IMR-90 (cell line): ENCODE measurements at regions not wholly inside any gene's neighbourhood (a gene's known extent, or its start where the extent isn't known, plus 50 kb on each side); places are given as distances from the start of the nearest gene placed in this dataset.

ENCODE experiments used
- ATAC-seq: fragments of 200-7000 bp; cut with Tn5 transposase; 2 replicates; pipeline ENCODE4 v1.9.1; 2020; ENCODE audit warnings: low read depth, mild to moderate bottlenecking, moderate library complexity
- BruUV-seq: library from RNA; stranded (reverse); fragments of 400-500 nt; replicated peaks from 2 replicates; lab custom pipeline; 2021; lab: Mats Ljungman, UMichigan
- CTCF ChIA-PET: fragments of 300-600 bp; formaldehyde crosslinking; extraction: SDS; loops from one replicate; lab custom pipeline; 2021; ENCODE audit warnings: antibody characterized with exemption; lab: Yijun Ruan, JAX
- POLR2A ChIA-PET: fragments of 300-600 bp; sonication (Branson Sonifier 250); formaldehyde crosslinking; loops from one replicate; lab custom pipeline; 2022; ENCODE audit warnings: antibody characterized with exemption; ENCODE audit not compliant: unreplicated experiment; lab: Charles Lee
- DNase-seq: peaks from one replicate; pipeline ENCODE4 v3.0.0; 2013
- H2AFZ ChIP-seq: replicated peaks from 2 replicates; pipeline ENCODE3; 2013; ENCODE audit warnings: low read length, mild to moderate bottlenecking; ENCODE audit not compliant: poor library complexity
- H2AK5ac ChIP-seq: 2 replicates; pipeline ENCODE4 v1.6.1; 2013; ENCODE audit warnings: low read depth, low read length, inconsistent platforms
- H2AK9ac ChIP-seq: replicated peaks from 2 replicates; pipeline ENCODE3; 2013; ENCODE audit warnings: mild to moderate bottlenecking, low read depth, low read length, moderate library complexity; ENCODE audit not compliant: poor library complexity
- H2BK120ac ChIP-seq: 2 replicates; pipeline ENCODE4 v1.6.1; 2013; ENCODE audit warnings: low read depth, low read length, inconsistent platforms
- H2BK15ac ChIP-seq: 3 replicates; pipeline ENCODE4 v1.6.1; 2013; ENCODE audit warnings: low read depth, low read length, inconsistent platforms
- H2BK20ac ChIP-seq: 2 replicates; pipeline ENCODE4 v1.6.1; 2013; ENCODE audit warnings: low read depth, mild to moderate bottlenecking, inconsistent platforms, low read length, moderate library complexity
- H2BK5ac ChIP-seq: 2 replicates; pipeline ENCODE4 v1.6.1; 2013; ENCODE audit warnings: mild to moderate bottlenecking, low read depth, low read length, inconsistent platforms; ENCODE audit not compliant: poor library complexity, severe bottlenecking
- H3K14ac ChIP-seq: replicated peaks from 2 replicates; pipeline ENCODE4 v1.6.1; 2013; ENCODE audit warnings: low read depth, low read length, inconsistent platforms
- H3K18ac ChIP-seq: 2 replicates; pipeline ENCODE4 v1.6.1; 2013; ENCODE audit warnings: low read depth, low read length, control low read depth
- H3K23ac ChIP-seq: 2 replicates; pipeline ENCODE4 v1.6.1; 2013; ENCODE audit warnings: low read depth, low read length, inconsistent platforms
- H3K27ac ChIP-seq: 2 replicates; pipeline ENCODE4 v1.5.1; 2013; ENCODE audit warnings: mild to moderate bottlenecking, control low read depth, low read length; ENCODE audit not compliant: insufficient read depth
- H3K27me3 ChIP-seq: 2 replicates; pipeline ENCODE4 v1.6.1; 2013; ENCODE audit warnings: low read length; ENCODE audit not compliant: control insufficient read depth, insufficient read depth
- H3K36me3 ChIP-seq: 2 replicates; pipeline ENCODE4 v1.6.1; 2013; ENCODE audit warnings: low read length, mixed read lengths; ENCODE audit not compliant: control insufficient read depth, insufficient read depth
- H3K4ac ChIP-seq: 2 replicates; pipeline ENCODE4 v1.6.1; 2013; ENCODE audit warnings: low read depth, low read length, inconsistent platforms
- H3K4me1 ChIP-seq: 2 replicates; pipeline ENCODE4 v1.6.1; 2013; ENCODE audit warnings: low read length, mixed read lengths; ENCODE audit not compliant: control insufficient read depth, insufficient read depth
- H3K4me2 ChIP-seq: 2 replicates; pipeline ENCODE4 v1.6.1; 2013; ENCODE audit warnings: low read depth, mild to moderate bottlenecking, control low read depth, low read length, moderate library complexity
- H3K4me3 ChIP-seq: 2 replicates; pipeline ENCODE4 v1.5.1; 2013; ENCODE audit warnings: low read depth, mild to moderate bottlenecking, control low read depth, low read length, moderate library complexity; ENCODE audit not compliant: insufficient read depth
- H3K56ac ChIP-seq: 2 replicates; pipeline ENCODE4 v1.6.1; 2013; ENCODE audit warnings: low read length, inconsistent platforms; ENCODE audit not compliant: insufficient read depth; ENCODE audit errors: extremely low read depth
- H3K79me1 ChIP-seq, 2 experiments: 2 replicates each; pipeline ENCODE4 v1.6.1; 2013; ENCODE audit warnings: low read length in 2 of 2, inconsistent platforms in 1 of 2, low read depth in 1 of 2
- H3K9ac ChIP-seq: 2 replicates; pipeline ENCODE4 v1.6.1; 2013; ENCODE audit warnings: low read depth, low read length, control low read depth
- H3K9me1 ChIP-seq: 2 replicates; pipeline ENCODE4 v1.6.1; 2013; ENCODE audit warnings: low read length, inconsistent platforms; ENCODE audit not compliant: insufficient read depth
- H3K9me3 ChIP-seq: 2 replicates; pipeline ENCODE4 v1.6.1; 2013; ENCODE audit warnings: low read length; ENCODE audit not compliant: control insufficient read depth, insufficient read depth
- H4K20me1 ChIP-seq: 2 replicates; pipeline ENCODE4 v1.6.1; 2013; ENCODE audit warnings: low read length, inconsistent platforms; ENCODE audit not compliant: insufficient read depth
- H4K5ac ChIP-seq: 2 replicates; pipeline ENCODE4 v1.6.1; 2013; ENCODE audit warnings: mild to moderate bottlenecking, low read depth, low read length, control low read depth
- H4K8ac ChIP-seq, 2 experiments: 2 replicates each; pipeline ENCODE4 v1.6.1; 2013; ENCODE audit warnings: low read depth in 2 of 2, low read length in 2 of 2, control low read depth in 1 of 2, inconsistent platforms in 1 of 2
- H4K91ac ChIP-seq: 2 replicates; pipeline ENCODE4 v1.6.1; 2013; ENCODE audit warnings: low read depth, low read length, inconsistent platforms; ENCODE audit not compliant: insufficient read depth
- BHLHE40 ChIP-seq: fragments of 150-350 bp; IDR thresholded peaks from 2 replicates; pipeline ENCODE4 v1.6.1; 2016; ENCODE audit warnings: mild to moderate bottlenecking, low read depth, low read length
- MAFK ChIP-seq: IDR thresholded peaks from 2 replicates; pipeline ENCODE4 v1.6.1; 2012; ENCODE audit warnings: low read depth, low read length, improper control_type of control experiment
- WGBS, 2 experiments: methylation state at CpG; one replicate each; pipeline versions ENCODE4 v1.1.5 to v1.1.7; 2013; ENCODE audit warnings: missing lambda C conversion rate in 2 of 2; ENCODE audit not compliant: insufficient read length in 1 of 2; ENCODE audit errors: extremely low coverage in 2 of 2; 5-methylcytosine and 5-hydroxymethylcytosine counted together
- dilution Hi-C: fragments of 300-500 bp; cut with HindIII; formaldehyde crosslinking; loops from one replicate; pipeline ENCODE4 v1.14.3; 2018; ENCODE audit warnings: low sequenced_read_pairs; ENCODE audit not compliant: unreplicated experiment
- in situ Hi-C: fragments of 300-500 bp; cut with MboI; formaldehyde crosslinking; loops from 3 replicates; pipeline ENCODE4 v1.14.3; 2019; ENCODE audit warnings: low sequenced_read_pairs, inconsistent platforms, mixed read lengths
- intact Hi-C: fragments of 100-400 bp; cut with micrococcal nuclease; formaldehyde crosslinking; loops from 2 replicates; pipeline ENCODE4 v1.10.0; 2022

GRCh38 chr7:94838717-94839116 lies 68.7 kb upstream of the PPP1R9A start:
- Histone ChIP-seq H4K20me1 (no peaks in the 10 kb centered on the region), H2BK5ac (no peak overlapping the region), H3K4me3 (no peak overlapping the region), H3K9me3 (peaks cover 4% of the 10 kb centered on the region), H3K9me1 (no peaks in the 10 kb centered on the region), H2BK20ac (no peak overlapping the region), H4K8ac (no peak overlapping the region), H3K79me1 (no peaks in the 10 kb centered on the region), H3K18ac (no peak overlapping the region), H3K23ac (no peak overlapping the region), H3K27ac (no peak overlapping the region), H3K14ac (no peak overlapping the region), H2BK120ac (no peak overlapping the region), H3K9ac (no peak overlapping the region), H3K27me3 (no peaks in the 10 kb centered on the region), H4K91ac (no peak overlapping the region), H3K36me3 (no peaks in the 10 kb centered on the region), H2AK5ac (no peak overlapping the region), H3K56ac (no peak overlapping the region), H4K5ac (no peak overlapping the region), H3K4me1 (no peaks in the 10 kb centered on the region), H2AFZ (no peak overlapping the region), H3K4ac (no peak overlapping the region), H2BK15ac (no peak overlapping the region), H2AK9ac (no peak overlapping the region), H3K4me2 (no peak overlapping the region)
- in situ Hi-C loops = no loop called here
- CTCF ChIA-PET = no interaction called here
- no TSS peak for BruUV-seq
- WGBS, 2 experiments = no CpG with 5 or more reads among the region's 3 CpGs
- TF ChIP-seq MAFK (no peak), BHLHE40 (no peak)
- POLR2A ChIA-PET = no interaction called here
- ATAC-seq (no peak), DNase-seq (no peak)
- intact Hi-C loops = no loop called here
- dilution Hi-C loops = no loop called here
